SH-SY5Y (cell line): ENCODE measurements at regions not wholly inside any gene's neighbourhood (a gene's known extent, or its start where the extent isn't known, plus 50 kb on each side); places are given as distances from the start of the nearest gene placed in this dataset.

Experiments used
- GATA2 ChIP-seq: IDR thresholded peaks from 2 replicates; pipeline ENCODE4 v1.6.1; 2011; ENCODE audit warnings: mild to moderate bottlenecking, low read depth, low read length
- GATA3 ChIP-seq: IDR thresholded peaks from 2 replicates; pipeline ENCODE4 v1.6.1; 2011; ENCODE audit warnings: low read depth, mild to moderate bottlenecking, low read length, moderate library complexity

DNA sequence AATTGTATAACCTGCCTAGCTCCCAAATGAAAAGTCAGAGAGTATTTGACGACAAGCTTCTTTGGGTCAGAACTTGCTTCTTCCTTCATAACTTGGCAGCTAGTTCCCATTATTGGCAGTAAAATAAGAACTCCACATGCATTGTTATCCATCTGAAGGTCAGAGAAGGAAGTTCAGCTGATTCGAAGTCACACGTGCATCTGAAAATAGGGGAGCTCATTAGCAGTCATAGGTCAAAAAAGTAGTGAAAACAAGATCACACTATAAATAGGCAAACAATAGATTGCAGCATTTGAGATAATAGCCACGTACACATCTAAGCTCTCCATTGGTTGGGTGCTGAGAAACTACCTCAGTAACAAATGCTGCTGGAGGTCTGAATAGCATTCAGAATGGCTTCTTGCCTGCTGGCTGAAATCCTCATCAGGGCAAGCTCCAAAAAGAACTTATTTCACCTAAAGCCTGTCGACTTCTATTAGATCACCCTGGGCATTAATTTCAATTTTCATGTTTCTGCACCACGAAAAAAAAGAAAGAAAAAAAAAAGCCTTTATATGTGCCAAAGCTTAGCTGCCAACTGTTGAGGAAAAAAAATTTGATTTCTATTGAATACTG is 1492.9 kb upstream of the CELF4 start:
- no peak for TF ChIP-seq GATA2
- TF ChIP-seq GATA3, result no peak
